CD4-positive, alpha-beta T cell treated with Interleukin-4 for 1 hour (primary cell): ENCODE measurements at regions not wholly inside any gene's neighbourhood (a gene's known extent, or its start where the extent isn't known, plus 50 kb on each side); places are given as distances from the start of the nearest gene placed in this dataset.
"Not testable (repeated sequence)": the region's sequence is repeated elsewhere in the genome, so short reads cannot be mapped to it uniquely, and the experiment has no call there.

Source experiments
- DNase-seq, 2 donors: peaks; one replicate each; pipeline ENCODE4 v3.0.0-alpha.2; 2020 to 2022

DNA sequence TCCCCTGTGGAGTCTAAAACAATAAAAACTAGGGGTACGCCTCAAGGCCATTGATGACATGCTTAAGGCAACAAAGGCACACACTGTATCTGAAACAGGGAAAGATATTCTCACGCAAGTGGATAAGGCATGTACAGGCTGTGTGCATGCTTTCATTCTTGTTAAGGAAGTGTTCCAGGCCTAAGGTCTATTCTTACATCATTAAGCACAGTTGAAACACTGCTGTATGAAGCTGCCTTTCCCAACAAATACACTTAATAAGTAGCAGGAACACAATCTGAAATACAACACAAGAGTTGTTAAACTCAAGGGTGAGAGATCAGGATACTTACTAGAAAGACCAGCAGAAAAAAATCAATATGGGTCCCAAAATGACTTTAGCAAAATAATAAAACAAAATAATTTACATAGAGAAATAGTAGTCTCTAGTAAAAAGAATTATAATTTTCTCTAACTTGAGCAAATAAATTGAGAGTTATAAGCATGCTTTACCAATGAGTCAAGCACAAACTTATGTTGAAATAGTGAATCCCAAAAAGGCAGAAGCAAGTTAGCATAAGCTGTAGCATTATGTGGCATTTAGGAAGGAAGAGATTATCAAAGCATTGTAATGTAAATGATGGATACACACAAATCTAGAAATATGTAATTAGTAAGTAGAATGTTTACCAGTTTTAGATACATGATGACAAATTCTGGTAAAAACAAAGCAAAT is 796.9 kb downstream of the SLITRK1 start:
- no peak for DNase-seq

DNA sequence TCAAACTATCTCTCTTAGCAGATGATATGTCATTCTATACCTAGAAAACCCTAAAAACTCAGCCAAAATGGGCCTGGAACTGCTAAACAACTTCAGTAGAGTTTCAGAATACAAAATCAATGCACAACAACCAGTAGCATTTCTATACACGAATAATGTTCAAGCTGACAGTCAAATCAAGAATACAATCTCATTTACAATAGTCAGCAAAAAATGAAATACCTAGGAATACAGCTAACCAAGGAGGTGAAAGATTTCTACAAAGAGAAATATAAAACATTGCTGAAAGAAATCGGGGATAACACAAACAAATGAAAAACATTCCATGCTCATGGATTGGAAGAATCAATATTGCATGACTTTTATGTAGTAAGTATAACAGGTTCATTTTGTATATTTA is 804.8 kb downstream of the SLITRK1 start:
- DNase-seq, result no peak

- DNase-seq, result not testable (repeated sequence)
These were observed 808.3 kb downstream of the SLITRK1 start for GRCh38 chr13:83073930-83074329.

DNA sequence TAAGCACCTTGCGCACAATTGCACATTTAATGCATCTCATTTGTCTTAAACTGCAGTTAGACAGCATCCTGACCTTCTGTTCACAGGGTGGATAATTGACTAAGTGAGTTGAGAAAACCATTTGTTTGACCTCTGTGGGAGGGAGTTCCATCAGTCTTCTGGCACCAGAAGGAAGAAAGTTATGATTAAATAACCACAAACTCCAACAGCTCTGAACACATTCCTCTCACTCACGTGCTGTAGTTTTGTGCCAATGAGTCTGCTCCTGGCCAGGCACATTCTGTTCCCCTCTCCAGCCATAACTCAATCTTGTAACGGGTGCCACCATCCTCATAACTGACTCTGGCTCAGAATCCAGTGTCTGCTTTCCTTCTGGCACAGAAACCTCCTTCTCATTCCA is 817.2 kb downstream of the SLITRK1 start:
- DNase-seq, result no peak

DNA sequence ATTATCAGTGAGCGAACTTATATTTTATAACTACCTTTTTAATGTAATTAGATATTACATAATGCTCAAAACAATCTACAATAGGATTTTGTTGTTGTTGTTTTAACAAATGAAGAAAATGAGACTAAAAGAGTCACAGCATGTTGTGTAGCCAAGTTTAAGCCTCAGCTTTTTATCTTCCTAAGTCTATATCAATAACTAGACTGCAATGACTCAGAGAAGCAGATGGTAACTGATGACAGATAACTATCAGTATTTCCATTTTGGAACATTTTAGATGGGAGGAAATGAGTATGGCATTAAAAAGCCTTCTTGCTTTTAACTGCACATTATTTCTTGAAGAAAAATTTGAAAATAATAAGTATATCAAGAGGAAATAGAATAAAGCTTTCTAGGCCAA is 825.2 kb downstream of the SLITRK1 start:
- no peak for DNase-seq

DNA sequence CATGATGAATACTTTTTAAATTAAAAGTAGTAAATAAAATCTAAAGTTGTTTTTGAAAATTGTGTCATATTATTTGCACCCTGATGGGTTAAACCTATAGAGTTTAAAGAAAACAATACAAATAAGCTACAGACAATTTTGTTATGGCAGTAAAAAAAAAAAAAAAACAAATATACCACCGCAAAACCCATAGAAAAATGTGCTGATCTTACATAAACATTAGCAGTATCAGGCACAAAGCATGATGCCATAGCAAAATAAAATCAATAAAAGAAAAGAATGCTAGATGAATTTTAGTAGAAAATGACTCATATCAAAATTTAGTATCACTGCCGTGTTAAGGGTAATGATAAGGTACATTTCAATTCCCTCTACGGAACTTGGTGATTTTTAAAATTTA is 826.0 kb downstream of the SLITRK1 start:
- no peak for DNase-seq

GRCh38 chr13:83048419-83048818 is 833.9 kb downstream of the SLITRK1 start:
- no peak for DNase-seq

- DNase-seq, result no peak
These were observed 857.2 kb downstream of the SLITRK1 start for GRCh38 chr13:83024955-83025594.

GRCh38 chr13:83024232-83024631 is 858.0 kb downstream of the SLITRK1 start:
- no peak for DNase-seq

GRCh38 chr13:83019986-83020385 is 862.3 kb downstream of the SLITRK1 start:
- no peak for DNase-seq

DNA sequence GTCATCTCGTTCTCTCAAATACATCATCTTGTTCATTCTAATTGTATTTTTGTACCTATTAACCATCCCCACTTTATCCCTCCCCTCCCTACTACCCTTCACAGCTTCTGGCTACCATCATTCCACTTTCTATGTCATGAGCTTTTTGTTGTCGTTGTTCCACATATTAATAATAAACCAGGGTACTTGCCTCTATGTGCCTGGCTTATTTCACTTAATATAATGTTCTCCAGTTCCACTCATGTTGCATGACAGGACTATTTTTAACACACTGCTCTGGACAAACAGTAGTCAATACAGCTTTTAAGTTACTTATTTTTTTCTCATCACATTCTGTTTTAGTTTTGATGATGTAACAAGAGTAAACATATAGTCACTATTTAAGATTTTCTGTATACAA is 872.3 kb downstream of the SLITRK1 start:
- no peak for DNase-seq

DNA sequence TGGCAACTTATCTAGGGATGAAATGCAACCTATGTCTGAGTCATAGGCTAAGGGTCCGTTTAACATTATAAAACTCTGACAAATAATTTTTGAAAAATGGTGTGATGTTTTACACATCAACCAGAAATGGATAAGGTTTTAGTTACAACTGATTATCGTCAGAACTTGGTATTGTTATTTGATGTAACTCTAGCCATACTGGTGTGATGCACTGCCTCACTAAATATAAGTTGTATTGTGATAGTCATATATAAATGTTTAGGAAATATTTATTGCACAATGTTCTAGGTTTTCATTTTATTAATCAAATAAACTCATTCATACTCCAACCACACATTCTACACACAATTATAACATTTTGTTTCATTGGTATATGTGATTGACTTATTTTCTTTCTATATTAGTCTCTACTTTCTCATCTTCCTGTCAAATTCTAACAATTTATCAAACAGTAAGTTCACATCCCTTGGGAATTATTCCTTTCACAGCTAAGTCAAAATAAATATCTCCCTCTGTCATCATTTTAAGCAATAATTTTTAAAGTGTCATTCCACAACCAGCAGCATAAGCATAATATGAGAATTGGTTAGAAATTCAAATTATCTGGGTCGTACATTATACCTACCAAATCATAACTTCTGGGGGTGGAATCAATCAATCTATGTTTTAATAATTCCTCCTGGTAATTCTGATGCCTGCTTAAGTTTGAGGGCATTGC is 873.9 kb downstream of the SLITRK1 start:
- no peak for DNase-seq

DNA sequence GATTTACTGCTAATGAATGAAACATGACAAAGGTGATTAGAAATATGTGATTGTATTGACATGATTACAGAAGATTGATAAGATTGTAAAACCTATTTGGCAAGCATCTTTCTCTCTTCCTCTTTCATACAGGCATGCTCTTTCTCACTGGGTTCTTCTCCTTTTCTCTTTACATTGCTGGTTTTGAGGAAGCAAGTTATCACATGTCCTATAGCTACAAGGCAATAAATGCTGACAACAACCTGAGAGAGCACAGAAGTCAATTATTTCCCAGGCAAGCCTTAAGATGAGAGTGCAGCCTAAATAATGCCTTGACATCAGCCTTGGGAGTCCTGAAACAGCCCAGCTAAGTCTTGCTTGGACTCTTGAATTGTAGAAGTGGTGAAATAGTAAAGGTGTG is 875.0 kb downstream of the SLITRK1 start:
- no peak for DNase-seq

DNA sequence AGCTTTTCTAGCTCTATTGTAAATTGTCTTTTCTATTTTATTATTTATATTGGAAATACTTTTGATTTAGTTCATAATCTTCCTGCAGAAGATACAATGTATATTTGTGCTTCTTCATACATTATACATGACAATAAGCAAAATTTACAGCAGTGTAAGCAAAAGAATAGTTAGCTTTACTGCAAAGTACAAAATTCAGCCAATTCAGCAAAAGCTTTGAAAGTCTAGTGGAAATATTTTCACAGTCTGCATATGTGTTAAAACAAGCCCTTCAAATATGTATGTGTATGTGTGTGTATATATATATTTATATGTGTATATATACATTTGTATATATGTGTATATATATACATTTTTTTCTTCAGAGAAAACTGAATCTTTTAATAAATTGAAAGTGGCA is 879.1 kb downstream of the SLITRK1 start:
- DNase-seq, result no peak

DNA sequence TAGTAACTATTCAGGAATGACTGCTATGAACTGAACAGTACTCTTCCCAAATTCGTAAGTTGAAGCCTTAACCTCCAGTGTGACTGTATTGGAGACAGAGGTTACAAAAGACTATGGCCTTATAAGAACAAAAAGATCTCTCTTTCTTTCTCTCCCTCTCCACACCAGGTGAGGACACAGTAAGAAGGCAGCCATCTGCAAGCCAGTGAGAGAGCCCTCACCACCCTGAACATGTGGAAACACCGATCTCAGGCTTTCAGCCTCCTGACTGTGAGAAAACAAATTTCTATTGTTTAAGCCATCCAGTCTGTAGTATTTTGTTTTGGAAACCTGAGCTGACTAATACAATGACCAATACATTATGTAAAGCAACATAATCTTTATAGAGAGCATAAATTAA is 888.9 kb downstream of the SLITRK1 start:
- DNase-seq, result no peak

DNA sequence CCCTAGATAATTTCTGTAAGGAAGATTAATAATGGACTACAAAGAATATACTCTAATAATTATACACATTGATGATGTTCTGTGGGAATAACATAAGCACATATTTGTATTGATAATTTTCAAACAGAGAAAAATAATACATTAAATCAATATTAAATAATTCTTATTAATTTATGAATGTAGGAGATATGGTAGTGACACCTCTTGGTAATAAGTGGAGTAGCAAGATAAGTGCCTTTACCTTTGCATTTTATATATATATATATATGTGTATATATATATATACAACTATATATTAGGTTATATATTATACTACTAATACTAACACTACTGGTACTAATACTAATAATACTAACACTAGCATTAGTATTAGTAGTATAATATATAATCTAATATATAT is 905.8 kb downstream of the SLITRK1 start:
- DNase-seq, result no peak

DNA sequence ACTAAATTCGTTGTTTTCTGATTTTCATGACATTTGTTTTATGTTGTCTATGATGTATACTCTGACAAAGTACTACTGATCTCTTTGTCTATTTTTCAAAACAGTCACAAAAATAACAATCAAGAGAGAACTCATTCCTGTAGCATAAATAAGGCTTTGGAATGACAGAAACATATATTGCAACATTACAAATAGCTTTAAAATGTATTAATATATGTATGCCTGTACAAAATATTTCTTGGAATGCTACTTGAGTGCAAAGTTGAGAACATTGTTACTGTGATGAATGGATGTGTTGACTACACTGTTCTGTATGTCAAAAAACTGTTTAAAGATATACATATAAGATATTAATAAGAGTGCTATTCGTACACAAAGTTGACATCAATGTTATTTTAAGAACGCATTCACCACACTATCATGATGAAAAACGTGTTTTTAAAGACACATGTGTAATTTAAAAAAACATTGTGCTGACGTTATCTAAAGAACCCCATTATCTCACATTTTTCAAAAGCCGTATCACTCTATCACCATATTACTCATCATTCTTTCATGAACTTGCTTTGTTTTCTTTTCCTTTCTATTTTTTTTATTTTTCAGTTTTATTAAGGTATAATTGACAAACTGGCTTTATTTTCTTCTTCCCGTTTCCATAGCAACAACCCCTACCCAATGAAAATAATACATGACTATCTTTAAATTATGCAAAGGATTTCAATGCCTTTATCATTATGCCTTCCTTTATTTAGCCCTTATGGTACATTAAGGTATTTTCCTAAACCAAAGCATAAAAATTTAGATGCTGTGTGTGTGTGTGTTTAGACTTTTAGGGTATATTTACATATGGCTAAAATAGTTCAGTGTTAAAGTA is 918.8 kb downstream of the SLITRK1 start:
- no peak for DNase-seq

DNA sequence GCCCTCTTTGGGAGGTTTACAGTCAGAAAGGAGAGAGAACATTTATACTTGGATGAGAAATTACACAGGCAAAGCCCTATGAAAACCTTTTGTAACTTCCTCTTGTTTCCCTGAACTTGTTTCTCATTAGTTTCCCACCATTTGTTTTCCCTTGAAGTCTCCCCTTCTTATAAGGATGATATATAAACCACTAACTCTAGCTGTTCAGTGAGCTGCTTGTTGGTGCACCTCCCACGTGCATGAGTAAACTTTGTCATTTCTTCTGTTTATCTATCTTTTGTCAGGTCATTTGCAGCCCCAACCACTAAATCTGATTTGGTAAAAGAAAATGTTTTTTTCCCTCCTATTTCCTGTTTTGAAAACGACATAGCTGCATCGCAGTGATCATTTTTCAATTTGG is 919.9 kb downstream of the SLITRK1 start:
- no peak for DNase-seq

GRCh38 chr13:82961757-82962156 is 920.5 kb downstream of the SLITRK1 start:
- no peak for DNase-seq

DNA sequence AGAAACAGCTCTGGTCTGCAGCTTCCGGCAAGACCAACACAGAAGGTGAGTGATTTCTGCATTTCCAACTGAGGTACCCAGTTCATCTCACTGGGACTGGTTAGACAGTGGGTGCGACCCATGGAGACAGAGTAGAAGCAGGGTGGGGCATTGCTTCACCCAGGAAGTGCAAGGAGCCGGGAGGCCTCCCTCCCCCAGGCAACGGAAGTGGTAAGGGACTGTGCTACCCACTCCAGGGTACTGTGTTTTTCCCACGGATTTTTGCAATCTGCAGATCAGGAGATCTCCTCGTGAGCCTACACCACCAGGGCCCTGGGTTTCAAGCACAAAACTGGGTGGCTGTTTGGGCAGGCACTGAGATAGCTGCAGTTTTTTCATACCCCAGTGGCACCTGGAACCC is 929.9 kb downstream of the SLITRK1 start:
- not testable (repeated sequence) for DNase-seq

- no peak for DNase-seq
These were observed 934.6 kb downstream of the SLITRK1 start for GRCh38 chr13:82947683-82948082.

DNA sequence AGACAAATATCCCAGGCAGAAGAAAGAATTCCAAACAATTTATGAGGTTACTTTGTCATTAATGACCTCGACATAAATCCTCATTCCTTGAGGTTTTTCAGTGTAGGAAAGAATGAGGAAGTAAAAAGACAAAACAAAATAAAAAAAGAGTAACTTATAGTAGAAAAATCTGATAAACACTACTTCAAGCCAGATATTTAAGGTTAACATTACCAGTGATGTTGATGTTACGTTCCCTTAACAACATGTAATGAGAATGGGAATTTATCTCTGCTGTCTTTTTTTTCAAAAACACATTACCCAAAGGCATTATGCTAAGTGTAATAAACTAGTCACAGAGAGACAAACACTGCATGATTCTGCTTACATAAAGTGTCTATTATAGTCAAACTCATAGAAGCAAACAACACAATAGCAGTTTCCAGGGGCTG is 935.1 kb downstream of the SLITRK1 start:
- no peak for DNase-seq

- DNase-seq, result no peak
These were observed 943.6 kb downstream of the SLITRK1 start for GRCh38 chr13:82938644-82939043.
